HG03095 (cell line): ENCODE measurements at regions not wholly inside any gene's neighbourhood (a gene's known extent, or its start where the extent isn't known, plus 50 kb on each side); places are given as distances from the start of the nearest gene placed in this dataset.
"Not testable (repeated sequence)": the region's sequence is repeated elsewhere in the genome, so short reads cannot be mapped to it uniquely, and the experiment has no call there.

Experiments
- ATAC-seq: cut with Tn5 transposase; IDR thresholded peaks from one replicate; pipeline ENCODE4 v1.9.1; 2021; ENCODE audit warnings: moderate library complexity; ENCODE audit not compliant: unreplicated experiment

DNA sequence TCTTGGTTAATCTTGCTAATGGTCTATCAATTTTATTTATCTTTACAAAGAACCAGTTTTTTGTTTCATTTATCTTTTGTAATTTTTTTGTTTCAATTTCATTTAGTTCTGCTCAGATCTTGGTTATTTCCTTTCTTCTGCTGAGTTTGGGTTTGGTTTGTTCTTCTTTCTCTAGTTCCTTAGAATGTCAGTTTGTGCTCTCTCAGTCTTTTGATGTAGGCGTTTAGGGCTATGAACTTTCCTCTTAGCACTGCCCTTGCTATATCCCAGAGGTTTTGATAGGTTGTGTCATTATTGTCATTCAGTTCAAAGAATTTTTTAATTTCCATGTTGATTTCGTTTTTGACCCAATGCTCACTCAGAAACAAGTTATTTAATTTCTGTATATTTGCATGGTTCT, 97.1 kb upstream of the CHST15 start:
- not testable (repeated sequence) for ATAC-seq

DNA sequence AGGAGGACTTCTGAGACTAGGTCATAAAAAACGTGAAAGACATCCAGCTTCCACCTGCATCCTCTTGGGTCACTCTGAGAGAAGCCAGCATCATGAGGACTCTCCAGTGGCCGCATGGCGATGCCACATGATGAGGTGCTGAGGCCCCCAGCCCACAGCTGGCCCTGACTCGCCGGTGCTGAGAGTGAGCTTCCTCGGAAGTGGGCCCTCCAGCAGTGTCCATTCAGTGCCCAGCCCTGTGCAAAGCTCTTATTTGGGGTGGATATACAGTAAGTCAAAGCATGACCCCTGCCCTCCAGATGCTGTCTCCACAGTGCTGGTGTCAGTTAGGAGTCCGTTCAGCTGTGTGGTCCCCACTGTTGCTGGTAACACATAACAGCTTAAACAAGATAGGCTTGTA, 93.6 kb upstream of the CHST15 start:
- ATAC-seq, result no peak

DNA sequence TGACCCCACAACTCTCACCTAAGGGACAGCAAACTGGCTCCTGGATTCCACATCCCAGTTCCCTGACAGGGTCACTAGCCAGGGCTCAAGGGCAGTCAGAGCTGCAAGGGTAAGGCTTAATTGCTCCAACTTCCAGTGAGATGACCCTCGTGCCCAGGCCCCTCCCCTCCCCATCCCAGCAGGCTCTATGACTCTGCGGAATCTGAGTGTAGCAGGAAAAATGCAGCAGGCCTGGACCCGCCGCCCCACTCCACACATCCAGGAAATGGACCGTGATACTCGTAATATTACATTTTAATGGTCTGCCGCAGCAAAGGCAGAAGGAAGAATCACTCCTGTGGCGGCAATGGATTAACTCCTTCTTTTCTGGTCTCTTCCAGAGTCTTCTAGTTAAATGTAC, 91.7 kb upstream of the CHST15 start:
- no peak for ATAC-seq

DNA sequence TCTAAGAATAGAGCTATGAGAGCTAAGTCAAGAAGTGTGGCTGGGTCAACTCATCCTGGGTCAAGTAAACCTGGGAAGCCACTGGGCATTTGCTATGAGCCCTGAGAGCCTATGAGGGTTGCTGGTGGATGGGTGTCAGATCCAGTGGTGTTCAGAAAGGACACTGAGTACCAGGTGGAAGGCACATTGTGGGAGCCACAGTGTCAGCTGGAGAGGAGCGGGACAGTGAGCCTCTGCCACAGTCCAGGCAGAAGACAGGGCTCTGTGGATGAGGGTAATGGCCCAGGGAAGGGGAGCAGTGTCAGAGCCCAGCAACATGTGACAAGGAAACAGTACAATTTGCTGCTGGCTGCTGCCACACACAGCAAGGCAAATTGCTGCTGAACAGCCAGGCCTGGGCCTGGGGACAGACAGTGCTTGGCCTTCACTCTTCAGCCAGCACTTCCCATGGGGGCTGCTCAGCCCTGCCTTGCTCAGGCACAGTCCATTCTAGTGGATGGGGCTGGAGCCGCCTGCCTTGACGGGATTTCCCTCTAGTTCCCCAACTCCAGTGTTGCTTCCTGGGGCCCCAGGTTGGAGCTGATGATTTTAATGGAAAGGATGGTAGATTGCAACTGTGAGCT, 90.9 kb upstream of the CHST15 start:
- no peak for ATAC-seq

DNA sequence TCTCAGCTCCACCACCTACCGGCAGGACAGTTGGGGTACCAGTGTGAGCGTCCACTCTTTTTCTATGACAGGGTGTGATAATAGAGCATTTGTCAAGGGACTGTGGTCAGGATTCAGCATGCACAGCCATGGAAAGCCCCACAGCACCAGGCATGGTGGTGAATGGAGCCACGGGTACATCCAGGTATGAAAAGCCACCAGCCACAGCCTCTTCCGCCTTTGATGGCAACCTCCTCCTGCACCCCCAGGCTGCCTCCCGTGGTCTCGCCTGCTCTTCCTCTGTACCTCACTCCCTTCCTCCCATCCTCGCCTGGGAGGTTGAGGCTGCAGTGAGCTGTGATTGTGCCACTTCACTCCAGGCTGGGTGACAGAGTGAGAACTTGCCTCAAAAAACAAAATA, 90.2 kb upstream of the CHST15 start:
- no peak for ATAC-seq

DNA sequence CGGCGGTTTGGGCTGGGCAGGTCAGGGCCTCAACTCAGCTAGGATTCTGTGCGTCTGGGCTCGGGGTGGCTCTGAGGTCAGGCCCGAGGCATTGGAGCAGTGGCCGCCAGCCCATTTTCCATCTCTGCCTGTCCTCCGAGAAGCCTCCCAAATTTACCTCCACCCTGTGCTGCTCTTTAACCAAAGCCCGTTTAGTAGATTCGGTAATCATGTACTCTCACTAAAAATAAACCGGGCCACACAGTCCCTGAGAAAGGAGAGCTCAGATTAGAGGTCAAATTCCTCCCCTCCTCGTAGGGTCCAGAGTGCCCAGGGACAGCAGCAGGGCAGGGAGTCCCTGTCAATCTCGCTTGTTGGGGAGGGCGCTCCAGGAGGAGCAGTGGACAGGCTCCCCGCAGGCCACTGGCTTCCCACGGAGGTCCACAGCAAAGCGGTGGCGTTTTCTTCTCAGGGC, 88.7 kb upstream of the CHST15 start:
- no peak for ATAC-seq

DNA sequence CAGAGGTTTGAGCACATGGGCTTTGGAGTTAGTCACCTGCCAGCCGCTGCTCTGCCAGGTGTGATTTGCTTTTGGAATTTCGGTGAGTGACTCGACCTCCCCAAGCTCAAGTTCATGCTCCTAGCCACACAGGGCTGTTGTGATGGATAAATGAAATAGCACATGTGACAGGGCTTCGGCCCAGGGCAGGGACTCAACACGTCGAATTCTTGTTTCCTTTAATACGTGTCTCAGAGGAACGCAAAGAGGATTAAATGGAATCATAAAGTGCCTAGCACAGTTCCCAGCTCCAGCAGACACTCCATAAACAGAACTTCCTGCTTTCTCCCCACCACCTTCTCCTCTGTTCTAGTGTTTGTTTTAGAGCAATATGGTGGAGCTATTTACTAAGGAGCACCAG, 88.3 kb upstream of the CHST15 start:
- no peak for ATAC-seq

DNA sequence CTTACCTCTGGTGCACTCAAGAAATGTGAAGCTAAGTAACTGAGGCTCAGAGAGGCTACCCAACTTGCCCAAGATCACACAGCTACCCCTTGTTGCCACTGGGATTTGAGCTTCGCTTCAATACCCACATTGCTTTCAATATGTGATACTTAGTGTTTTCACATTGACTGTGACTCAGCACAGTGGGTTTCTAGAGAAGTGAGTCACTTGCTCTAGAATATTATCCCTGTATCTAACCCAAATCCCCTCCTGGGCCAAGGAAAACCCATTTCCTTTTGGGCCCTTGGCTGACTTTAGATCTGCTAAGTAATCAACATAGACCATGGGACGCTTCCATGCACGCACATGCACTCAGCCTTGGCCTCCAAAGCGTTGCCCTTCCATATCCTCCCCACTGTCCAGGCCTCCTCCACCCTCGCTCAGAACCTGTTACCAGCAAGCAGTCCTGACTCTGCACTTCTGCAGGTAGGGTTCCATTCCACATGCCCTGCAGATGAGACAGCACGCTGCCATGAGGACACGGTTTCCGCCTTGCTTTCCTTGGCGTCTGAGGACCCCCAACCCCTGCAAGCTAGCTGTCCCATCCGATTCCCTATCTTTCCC, 87.7 kb upstream of the CHST15 start:
- no peak for ATAC-seq

DNA sequence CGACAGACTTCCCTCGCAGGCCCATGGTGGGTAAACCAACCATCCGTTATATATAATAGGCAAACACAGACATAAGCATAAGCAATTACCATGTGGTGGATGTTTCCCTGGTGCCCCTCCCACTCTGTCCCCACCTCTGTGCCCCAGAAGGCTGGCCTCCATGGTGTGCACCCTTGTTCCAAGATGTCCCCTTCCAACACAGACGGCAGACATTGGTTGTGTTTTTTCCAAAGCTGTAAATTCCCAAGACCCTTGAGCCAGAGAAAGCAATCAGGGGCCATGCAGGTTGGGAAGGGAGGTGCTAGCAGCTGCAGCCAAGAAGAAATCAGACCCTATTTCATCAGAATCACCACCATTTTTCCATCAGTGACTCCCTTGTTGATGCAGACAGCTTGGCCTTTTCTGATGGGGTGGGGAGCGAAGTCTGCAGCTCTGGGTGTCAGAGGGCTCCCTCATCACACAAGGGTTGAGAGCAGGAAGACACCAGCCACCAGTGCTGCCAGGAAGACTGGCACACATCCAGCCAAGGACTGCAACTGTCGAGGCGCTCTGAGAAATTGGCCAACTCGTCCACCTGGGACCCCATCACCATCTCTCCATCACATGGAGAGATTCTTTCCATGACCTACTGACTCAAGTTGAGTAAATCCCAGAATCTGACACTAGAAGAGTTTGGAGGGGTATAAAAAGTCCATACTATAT, 86.8 kb upstream of the CHST15 start:
- no peak for ATAC-seq

DNA sequence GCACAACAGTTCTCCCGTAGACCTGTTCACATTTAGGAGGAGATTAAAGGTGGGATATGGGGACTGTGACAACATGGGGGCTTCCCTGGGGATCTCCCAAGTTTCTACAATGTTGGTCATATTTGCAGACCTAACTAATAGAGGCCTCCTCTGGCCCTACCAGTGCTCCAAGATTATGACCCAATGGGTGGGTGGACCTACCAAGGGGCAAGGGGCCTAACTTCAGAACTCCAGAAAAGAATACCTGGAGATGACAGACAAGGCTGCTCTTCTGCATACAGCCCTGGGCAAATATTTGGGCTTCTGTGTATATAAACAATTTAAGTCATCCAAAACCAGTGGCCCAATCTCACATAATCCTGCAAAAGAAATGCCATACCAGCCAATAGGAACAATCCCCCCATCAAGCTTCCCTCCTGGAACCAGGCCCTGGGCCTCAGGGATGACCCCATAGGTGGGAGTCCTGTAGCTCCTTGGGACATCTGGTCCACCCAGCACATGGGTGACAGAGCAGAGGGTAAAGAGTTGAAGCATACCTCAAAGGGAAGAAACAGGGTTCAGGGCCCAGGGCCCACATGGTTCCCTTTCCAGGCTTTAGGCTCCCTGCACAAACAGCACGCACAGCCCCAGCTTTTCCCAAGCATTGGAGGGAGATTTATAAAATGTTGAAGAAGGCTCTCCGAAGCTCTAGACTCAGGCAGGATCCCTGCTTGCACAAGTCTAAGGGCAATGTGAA, 86.1 kb upstream of the CHST15 start:
- ATAC-seq, result no peak

DNA sequence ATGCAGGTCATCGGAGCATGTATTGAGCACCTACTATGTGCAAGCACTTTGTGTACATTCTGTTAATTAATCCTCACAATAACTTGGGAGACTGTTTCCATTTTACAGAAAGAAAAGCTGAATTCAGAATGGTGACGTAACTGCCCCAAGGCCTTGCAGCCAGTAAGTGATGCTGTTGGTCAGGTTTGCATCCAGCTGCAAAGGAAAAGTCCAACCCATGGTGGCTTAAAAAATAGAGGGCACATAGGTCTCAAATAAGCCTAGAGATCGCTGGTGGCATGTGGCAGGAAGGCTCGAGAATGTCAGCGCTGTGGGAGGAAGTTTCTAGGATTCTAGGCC, 83.8 kb upstream of the CHST15 start:
- no peak for ATAC-seq

DNA sequence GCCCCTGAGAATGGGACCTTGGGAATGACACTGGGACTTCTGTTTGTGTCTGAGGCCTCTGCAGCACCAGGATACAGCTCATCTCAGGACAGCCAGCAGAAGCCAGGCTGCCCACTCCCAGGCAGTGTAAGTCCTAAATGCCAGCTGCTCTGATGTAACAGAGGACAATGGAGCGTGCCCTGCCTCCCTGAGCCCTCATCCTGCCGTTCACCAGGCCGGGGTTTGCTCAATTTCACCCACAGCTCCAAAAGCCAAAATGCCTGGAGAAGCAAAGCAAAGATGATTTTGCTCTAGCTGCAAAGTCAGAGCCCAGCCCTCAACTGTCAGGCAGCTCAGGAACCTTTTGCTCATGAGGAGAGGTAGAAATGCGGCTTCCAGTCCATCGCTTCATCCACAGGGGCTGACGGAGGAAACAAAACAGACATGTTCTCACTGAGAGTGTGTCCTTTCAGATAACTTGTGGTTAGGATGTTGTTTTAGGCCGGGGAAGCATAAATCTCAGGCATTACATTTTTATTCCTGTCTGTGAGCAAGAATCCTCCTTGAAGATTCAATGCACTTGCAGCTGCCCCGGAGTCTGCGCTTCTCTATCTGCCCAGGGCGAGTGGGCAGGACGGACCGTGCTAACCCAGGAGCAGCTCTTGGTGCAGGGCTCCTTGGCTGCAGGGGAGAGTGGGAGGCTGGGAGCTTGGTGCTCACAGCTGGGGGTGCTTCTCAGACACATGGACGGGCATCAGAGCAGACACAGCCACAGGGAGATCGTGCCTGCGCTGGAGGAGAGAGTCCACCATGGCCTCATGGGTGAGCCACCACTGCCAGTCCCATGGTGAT, 83.2 kb upstream of the CHST15 start:
- ATAC-seq, result no peak

DNA sequence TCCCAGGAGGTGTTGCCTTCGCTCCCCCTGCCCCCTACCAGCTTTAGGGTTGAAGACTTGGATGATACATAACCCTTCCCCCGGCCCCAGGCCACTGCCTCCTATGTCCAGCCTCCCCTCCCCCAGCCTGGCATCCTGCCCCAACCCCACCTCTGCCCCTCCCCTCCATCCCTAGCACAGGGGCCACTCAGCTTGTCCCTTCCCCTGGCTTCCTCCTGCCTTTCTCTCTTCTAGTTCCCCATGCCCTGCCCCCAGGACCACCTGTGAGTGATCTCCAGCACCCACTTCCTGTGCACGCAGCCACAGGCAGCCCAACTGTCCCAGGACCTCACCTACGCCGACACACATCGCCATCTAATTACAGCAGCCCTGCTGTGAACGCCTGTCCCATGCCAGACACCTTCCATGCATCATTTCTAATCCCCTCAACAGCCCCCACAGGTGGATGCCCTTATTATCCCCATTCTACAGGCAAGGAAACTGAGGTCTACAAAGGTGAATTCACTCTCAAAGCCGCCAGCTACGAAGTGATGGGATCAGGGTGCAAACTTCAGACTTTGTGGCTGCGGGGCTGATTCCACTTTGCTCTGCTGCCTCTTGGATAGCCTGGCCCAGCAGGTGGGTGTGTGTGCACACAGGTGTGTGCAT, 82.4 kb upstream of the CHST15 start:
- no peak for ATAC-seq

DNA sequence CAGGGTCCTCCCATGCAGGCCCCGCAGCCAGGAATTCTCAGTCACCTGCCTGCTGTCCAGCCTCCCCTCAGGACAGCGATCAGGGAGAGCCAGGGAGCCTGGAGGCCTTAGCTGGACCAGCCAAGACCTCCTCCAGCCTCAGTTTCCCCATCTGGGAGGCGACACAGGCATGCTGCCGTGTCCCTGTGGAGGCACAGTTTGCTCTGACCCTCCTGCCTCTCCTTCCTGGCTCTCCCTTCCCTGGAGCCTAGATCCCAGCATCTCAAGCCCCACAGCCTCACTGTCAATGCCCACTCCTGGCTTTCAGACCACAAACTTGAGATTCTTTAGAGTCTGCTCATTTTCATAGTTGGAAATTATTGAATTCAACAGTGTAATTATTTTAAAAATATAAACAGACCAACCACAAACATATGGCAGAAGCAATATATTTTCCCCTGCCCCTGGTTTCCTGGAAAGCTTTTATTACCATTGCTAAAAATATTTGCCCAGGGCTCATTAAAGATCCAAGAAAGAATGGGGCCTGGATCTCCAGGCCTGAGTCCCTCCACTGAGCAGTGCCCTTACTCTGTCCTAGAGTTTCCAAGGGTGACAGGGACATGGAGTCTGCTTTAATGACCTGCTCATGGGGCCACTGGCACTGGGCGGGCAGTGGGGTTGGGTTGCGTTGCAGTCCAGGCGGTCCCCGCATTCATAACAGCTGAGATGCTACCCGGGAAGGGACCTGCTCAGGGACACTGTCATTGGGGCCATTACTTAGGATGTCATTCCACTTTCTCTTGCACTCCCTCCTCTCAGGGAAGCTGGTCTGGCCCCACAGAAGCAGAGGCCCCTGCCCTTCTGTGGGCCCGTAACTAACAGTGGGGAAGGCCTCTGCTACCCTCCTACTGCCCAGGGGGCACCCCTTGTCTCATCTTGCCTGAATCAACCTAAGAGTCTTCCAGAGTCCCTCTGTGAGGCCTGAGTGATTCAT, 81.6 kb upstream of the CHST15 start:
- no peak for ATAC-seq

DNA sequence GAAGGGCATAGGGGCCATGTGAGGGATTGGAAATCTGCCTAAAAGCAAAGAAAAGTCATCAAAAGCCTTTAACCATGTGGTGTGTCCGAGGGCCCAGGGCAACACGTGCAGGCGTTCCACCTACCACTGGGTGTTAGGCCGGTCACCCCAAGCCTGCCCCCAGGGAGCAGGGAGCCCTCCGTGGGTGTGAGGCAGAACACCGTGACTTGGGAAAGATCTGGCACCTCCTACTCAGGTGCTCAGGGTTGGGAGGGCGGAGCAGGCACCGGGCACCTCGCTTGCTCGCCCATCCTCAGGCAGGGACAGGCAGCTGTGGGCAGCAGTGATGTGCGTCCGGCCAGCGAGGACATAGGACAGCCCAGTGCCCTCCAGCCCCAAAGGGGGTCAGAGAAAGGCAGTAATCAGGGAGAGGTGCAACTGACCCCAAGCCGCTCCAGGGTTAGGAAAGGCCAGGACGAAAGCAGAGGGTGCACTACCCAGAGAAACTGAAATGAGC, 80.7 kb upstream of the CHST15 start:
- no peak for ATAC-seq

DNA sequence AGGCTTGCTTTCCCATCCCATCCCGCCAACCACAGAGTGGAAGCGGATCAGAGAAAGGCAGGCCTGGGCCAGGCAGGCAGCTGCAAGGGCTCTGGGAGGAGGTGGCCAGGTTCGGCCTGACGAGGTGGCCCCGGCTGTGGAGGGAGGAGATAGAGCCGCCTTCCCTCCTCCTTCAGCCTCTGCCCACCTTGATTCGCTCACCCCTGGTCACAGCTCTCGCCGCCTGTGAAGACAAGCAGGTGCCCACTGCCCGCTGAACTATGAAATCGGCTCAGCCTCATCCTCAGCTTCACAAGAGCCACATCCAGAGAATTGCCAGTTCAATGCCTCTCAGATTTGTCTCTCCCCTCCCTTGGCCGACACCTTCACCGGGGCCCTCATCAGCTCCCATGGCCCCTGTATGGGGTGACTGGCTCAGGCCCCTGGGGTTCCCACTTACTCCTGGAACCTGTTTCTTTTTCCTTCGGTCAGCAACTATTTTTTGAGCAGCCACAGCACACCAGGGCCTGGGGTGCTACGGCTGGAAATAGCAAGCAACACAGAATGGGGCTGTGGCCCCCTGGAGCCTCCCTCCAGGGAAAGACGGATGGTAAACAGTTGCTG, 80.0 kb upstream of the CHST15 start:
- ATAC-seq, result no peak

DNA sequence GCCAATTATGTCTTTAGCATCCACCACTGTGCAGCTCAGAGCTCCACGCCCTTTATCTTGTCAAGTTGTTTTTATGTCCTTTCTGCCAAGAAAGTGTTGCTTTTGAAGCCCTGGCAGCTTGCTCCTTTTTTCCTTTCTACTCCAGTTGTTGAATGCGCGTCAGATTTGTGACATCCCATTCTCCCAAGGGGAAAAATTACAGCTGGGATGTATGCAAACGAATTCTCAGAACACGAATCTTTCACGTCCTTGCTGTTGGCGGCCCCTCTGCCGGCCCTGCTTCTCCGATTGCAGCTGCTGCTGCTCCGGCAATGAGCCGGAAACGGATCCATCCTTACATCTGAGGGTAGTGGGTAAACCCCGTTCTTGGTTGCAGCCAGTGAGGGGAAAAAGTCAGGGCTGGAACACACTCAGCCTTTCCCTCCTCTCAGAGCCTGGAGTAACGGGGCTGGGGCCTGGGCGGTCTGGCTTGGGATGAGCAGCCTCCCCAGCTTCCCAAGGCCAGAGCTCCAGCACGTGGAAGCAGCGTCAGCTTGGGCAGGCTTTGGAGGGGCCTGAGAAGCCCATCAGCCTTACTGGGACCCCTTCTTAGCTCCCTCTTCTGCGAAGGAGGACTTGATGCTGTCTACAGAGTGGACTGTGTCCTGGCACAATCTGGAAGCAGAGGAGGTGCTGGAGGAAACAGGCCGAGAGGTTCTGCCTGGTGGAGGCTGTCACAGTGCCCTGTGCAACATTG, 79.0 kb upstream of the CHST15 start:
- ATAC-seq, result no peak

DNA sequence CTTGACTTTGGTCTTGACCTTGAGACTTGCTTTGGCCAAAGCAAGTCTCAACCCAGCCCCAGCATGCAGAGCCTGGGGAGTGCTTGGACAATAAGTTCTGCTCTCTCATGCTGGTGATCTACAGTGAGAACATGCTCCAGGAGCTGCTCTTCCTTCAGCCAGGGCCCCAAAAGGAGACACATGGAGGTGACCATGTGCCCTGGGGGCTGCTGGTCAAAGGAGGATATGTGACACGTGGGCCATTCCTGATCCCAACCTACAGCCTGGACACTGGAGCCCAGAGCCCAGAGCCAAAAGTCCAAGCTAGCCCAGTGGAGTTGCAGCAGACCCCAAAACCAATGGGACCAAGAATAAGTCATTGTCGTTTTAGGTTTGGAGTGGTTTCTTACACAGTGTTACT, 78.2 kb upstream of the CHST15 start:
- ATAC-seq, result no peak
